HepG2 (cell line): ENCODE measurements at regions not wholly inside any gene's neighbourhood (a gene's known extent, or its start where the extent isn't known, plus 50 kb on each side); places are given as distances from the start of the nearest gene placed in this dataset.

Experiments used
- CBFB ChIP-seq: sonication (generic); formaldehyde crosslinking; IDR thresholded peaks from 2 replicates; pipeline ENCODE4 v1.4.0; 2020; ENCODE audit warnings: missing genetic modification reagents
- EP300 ChIP-seq, 3 experiments: sonication (generic) in 1 of 3; formaldehyde crosslinking in 1 of 3; IDR thresholded peaks; 2 replicates each; pipeline versions ENCODE4 v1.5.1 to v1.6.1; 2011 to 2020; ENCODE audit warnings: low read depth in 2 of 3, low read length in 2 of 3, borderline replicate concordance in 1 of 3, improper control_type of control experiment in 1 of 3, mild to moderate bottlenecking in 1 of 3, missing genetic modification reagents in 1 of 3, moderate library complexity in 1 of 3
- GABPA ChIP-seq, 2 experiments: IDR thresholded peaks; 2 replicates each; pipeline ENCODE4 v1.6.1; 2011 to 2016; ENCODE audit warnings: low read depth in 2 of 2, low read length in 1 of 2, missing biosample characterization in 1 of 2, missing genetic modification characterization in 1 of 2
- GTF2F1 ChIP-seq: fragments of 150-350 bp; IDR thresholded peaks from 2 replicates; pipeline ENCODE4 v1.6.1; 2014; ENCODE audit warnings: low read length
- HCFC1 ChIP-seq: fragments of 150-350 bp; IDR thresholded peaks from 2 replicates; pipeline ENCODE4 v1.6.1; 2014; ENCODE audit warnings: low read depth, low read length
- MAZ ChIP-seq, 2 experiments: sonication (generic) in 1 of 2; formaldehyde crosslinking in 1 of 2; IDR thresholded peaks; 2 replicates each; pipeline versions ENCODE4 v1.5.0 to v1.6.1; 2012 to 2020; ENCODE audit warnings: low read depth in 2 of 2, mild to moderate bottlenecking in 2 of 2, borderline replicate concordance in 1 of 2, improper control_type of control experiment in 1 of 2, low read length in 1 of 2, missing genetic modification reagents in 1 of 2, moderate library complexity in 1 of 2
- NFIC ChIP-seq: IDR thresholded peaks from 2 replicates; pipeline ENCODE4 v1.6.1; 2012; ENCODE audit warnings: mild to moderate bottlenecking, low read length, inconsistent platforms
- POLR2AphosphoS2 ChIP-seq: IDR thresholded peaks from 2 replicates; pipeline ENCODE4 v1.6.1; 2011; ENCODE audit warnings: low read depth, low read length, improper control_type of control experiment
- ZBTB49 ChIP-seq: sonication (generic); formaldehyde crosslinking; IDR thresholded peaks from 2 replicates; pipeline ENCODE4 v1.4.0; 2020; ENCODE audit warnings: missing genetic modification reagents, borderline replicate concordance
- ZNF564 ChIP-seq: sonication (generic); formaldehyde crosslinking; IDR thresholded peaks from 2 replicates; pipeline ENCODE4 v1.8.1; 2023; ENCODE audit warnings: mild to moderate bottlenecking, missing genetic modification reagents

GRCh38 chr13:67402546-67402945 is 172.4 kb upstream of the PCDH9 start:
- TF ChIP-seq ZBTB49 (CRISPR knock-in tag) (no peak), GTF2F1 (no peak), MAZ (IDR thresholded peaks at IDR 0.05; ENCODE audit: borderline replicate concordance, low read depth, low read length) (no peak), MAZ (CRISPR knock-in tag; IDR thresholded peaks at IDR 0.05; ENCODE audit: low read depth) (no peak), CBFB (no peak), HCFC1 (no peak), POLR2AphosphoS2 (no peak), ZNF564 (no peak), GABPA (IDR thresholded peaks at IDR 0.05; ENCODE audit: low read depth, low read length) (no peak), GABPA (CRISPR knock-in tag; IDR thresholded peaks at IDR 0.05; ENCODE audit: low read depth) (no peak), EP300 (IDR thresholded peaks at IDR 0.05; ENCODE audit: low read depth in 2 of 2, low read length in 2 of 2) (no peak), EP300 (CRISPR knock-in tag; IDR thresholded peaks at IDR 0.05; ENCODE audit: borderline replicate concordance) (no peak), NFIC (no peak)
